ENCODE measurements at regions not wholly inside any gene's neighbourhood (a gene's known extent, or its start where the extent isn't known, plus 50 kb on each side); places are given as distances from the start of the nearest gene placed in this dataset.

- no peak for TF ChIP-seq EP300 (IDR thresholded peaks at IDR 0.05; ENCODE audit: low read depth)
- no peaks in the 10 kb centered on the region for H3K27me3 ChIP-seq
- in situ Hi-C loops (cut with MboI; ENCODE audit: low pct_ligation_motif_present in 1 of 4, low pct_unique_long_range_greater_than_20kb in 1 of 4, low sequenced_read_pairs in 3 of 4) (no loop called here), intact Hi-C loops (cut with DNase I; ENCODE audit: low total_unique reads) (no loop called here)
- peaks cover 0 to 19% (median 11%) of the 10 kb centered on the region in 4 donors for H3K4me1 ChIP-seq
- H3K4me3 ChIP-seq, result no peak overlapping the region
- H3K27ac ChIP-seq, result no peak overlapping the region
- no peak for DNase-seq
- WGBS, 2 donors (ENCODE audit: low coverage in 1 of 2), result 61 to 63% methylated on average over 6 to 8 of the region's 8 CpGs
- H3K36me3 ChIP-seq, result no peaks in the 10 kb centered on the region
- no peaks in the 10 kb centered on the region for H3K9me3 ChIP-seq
These were observed 107.2 kb upstream of the KIT start for GRCh38 chr4:54550395-54551171.

DNA sequence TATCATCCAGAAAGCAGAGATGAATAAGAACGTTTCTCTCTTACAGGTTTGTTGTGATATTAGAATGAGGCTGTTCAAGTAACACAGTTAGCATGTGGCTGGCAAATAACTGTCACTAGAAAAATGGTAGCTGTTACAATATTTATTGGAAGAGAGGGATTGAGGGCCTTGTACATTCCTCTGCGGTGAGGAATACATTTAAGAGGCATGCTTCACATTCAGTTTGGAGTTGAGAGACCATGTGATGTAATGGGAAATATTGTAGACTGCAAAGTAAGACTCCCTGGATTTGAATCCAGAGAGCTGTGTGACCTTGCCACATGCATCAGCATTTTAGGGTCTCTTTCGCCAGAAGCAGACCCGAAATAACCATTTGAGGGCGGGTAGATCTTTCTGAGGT is 104.8 kb upstream of the KIT start:
- no peak overlapping the region for H3K27ac ChIP-seq
- no peak for TF ChIP-seq POLR2AphosphoS5 (IDR thresholded peaks at IDR 0.05)
- TF ChIP-seq POLR2A (IDR thresholded peaks at IDR 0.05), result no peak
- no peak for TF ChIP-seq CTCF (IDR thresholded peaks at IDR 0.05)
- TF ChIP-seq EP300 (IDR thresholded peaks at IDR 0.05; ENCODE audit: low read depth), result no peak
- WGBS, 2 donors (ENCODE audit: low coverage in 1 of 2), result 65 to 83% methylated on average over 3 to 5 of the region's 5 CpGs
- DNase-seq, result no peak
- H3K36me3 ChIP-seq, result no peaks in the 10 kb centered on the region
- in situ Hi-C loops (cut with MboI; ENCODE audit: low pct_ligation_motif_present in 1 of 4, low pct_unique_long_range_greater_than_20kb in 1 of 4, low sequenced_read_pairs in 3 of 4) (no loop called here), intact Hi-C loops (cut with DNase I; ENCODE audit: low total_unique reads) (no loop called here)
- H3K4me1 ChIP-seq, result peaks cover 0 to 5% (median 2%) of the 10 kb centered on the region in 4 donors
- H3K4me3 ChIP-seq, result no peak overlapping the region
- H3K9me3 ChIP-seq, result no peaks in the 10 kb centered on the region
- no peaks in the 10 kb centered on the region for H3K27me3 ChIP-seq

DNA sequence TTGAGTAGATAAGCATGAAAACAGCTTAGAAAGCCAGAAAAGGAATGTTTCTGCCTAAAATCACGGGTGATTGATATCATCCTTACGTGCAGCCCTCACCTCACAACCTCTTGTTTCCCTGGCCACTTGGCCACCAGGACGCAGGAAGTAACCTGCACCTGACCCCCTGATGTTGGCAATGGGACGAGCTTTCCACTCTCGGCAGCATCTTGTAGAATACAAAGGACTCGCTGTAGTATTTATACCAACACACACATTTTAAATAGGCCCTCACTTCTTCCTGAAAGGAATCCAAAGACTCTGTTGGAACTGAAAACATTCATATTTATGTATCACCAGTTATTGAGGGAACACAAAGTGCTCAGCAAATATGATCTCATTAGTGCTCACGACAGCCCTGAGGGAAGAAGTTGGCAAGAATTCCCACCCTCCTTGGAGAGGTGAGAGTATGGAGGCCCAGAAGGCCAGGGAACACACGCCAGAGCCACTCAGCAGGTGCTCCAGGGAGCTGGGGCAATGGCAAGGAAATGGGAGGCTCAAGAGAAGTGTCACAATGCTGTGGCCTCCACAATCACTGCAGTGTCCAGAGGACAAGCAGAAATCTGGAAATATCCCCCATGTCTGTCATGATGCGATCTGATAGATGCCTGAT is 103.3 kb upstream of the KIT start:
- no peak overlapping the region for H3K4me3 ChIP-seq
- intact Hi-C loops (cut with DNase I; ENCODE audit: low total_unique reads), result no loop called here
- no peaks in the 10 kb centered on the region for H3K27me3 ChIP-seq
- no peak for DNase-seq
- no peaks in the 10 kb centered on the region for H3K4me1 ChIP-seq
- 80 to 86% methylated on average over 8 to 9 of the region's 9 CpGs for WGBS, 2 donors (ENCODE audit: low coverage in 1 of 2)
- H3K9me3 ChIP-seq, result no peaks in the 10 kb centered on the region
- no peak overlapping the region for H3K27ac ChIP-seq
- TF ChIP-seq POLR2AphosphoS5 (IDR thresholded peaks at IDR 0.05) (no peak), POLR2A (IDR thresholded peaks at IDR 0.05) (no peak), EP300 (IDR thresholded peaks at IDR 0.05; ENCODE audit: low read depth) (no peak), CTCF (IDR thresholded peaks at IDR 0.05) (no peak)
- H3K36me3 ChIP-seq, result no peaks in the 10 kb centered on the region
- in situ Hi-C loops (cut with MboI; ENCODE audit: low pct_ligation_motif_present in 1 of 4, low pct_unique_long_range_greater_than_20kb in 1 of 4, low sequenced_read_pairs in 3 of 4), result no loop called here

DNA sequence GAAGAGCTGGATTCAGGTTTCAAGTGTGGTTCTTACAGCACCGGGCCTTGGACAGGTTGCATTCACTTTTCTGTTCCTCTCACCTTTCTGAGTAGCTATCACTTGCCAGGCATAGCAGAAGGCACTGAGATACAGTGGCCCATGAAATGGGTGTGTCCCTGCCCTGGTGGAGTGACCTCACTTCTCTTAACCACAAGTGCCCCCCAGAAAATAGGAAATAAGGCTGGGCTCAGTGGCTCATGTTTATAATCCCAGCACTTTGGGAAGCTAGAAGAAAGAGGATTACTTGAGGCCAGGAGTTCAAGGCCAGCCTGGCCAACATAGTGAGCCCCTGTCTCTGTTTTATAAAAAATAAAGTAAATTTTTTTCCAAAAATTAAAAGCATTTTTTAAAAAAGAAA is 101.7 kb upstream of the KIT start:
- H3K27ac ChIP-seq, result no peak overlapping the region
- no peak overlapping the region for H3K4me3 ChIP-seq
- intact Hi-C loops (cut with DNase I; ENCODE audit: low total_unique reads), result no loop called here
- H3K4me1 ChIP-seq, result no peaks in the 10 kb centered on the region
- in situ Hi-C loops (cut with MboI; ENCODE audit: low pct_ligation_motif_present in 1 of 4, low pct_unique_long_range_greater_than_20kb in 1 of 4, low sequenced_read_pairs in 3 of 4), result no loop called here
- WGBS, 2 donors (ENCODE audit: low coverage in 1 of 2), result 87 to 100% methylated on average over 1 of the region's 1 CpG
- no peak for TF ChIP-seq CTCF (IDR thresholded peaks at IDR 0.05)
- no peak for TF ChIP-seq POLR2AphosphoS5 (IDR thresholded peaks at IDR 0.05)
- TF ChIP-seq EP300 (IDR thresholded peaks at IDR 0.05; ENCODE audit: low read depth), result no peak
- TF ChIP-seq POLR2A (IDR thresholded peaks at IDR 0.05), result no peak
- H3K36me3 ChIP-seq, result no peaks in the 10 kb centered on the region
- no peaks in the 10 kb centered on the region for H3K9me3 ChIP-seq
- no peaks in the 10 kb centered on the region for H3K27me3 ChIP-seq
- no peak for DNase-seq

Data from transverse colon (tissue), 4 donors.